GM18873 (cell line): ENCODE measurements at regions not wholly inside any gene's neighbourhood (a gene's known extent, or its start where the extent isn't known, plus 50 kb on each side); places are given as distances from the start of the nearest gene placed in this dataset.

Source experiments
- ATAC-seq: cut with Tn5 transposase; IDR thresholded peaks from one replicate; pipeline ENCODE4 v1.9.1; 2021; ENCODE audit warnings: mild to moderate bottlenecking, moderate library complexity, moderate number of reproducible peaks; ENCODE audit not compliant: unreplicated experiment, low FRiP score

GRCh38 chr1:113217447-113218208 lies 144.6 kb downstream of the LRIG2 start:
- ATAC-seq, result no peak

GRCh38 chr1:113219377-113219776 lies 146.4 kb downstream of the LRIG2 start:
- no peak for ATAC-seq

- no peak for ATAC-seq
Measured at GRCh38 chr1:113219828-113220227, 146.8 kb downstream of the LRIG2 start.

GRCh38 chr1:113223040-113223439 lies 150.0 kb downstream of the LRIG2 start:
- no peak for ATAC-seq

GRCh38 chr1:113223546-113223945 lies 150.5 kb downstream of the LRIG2 start:
- ATAC-seq, result no peak

GRCh38 chr1:113226148-113226547 lies 153.2 kb downstream of the LRIG2 start:
- peak; percentile 39 for ATAC-seq

- ATAC-seq, result no peak
Measured at GRCh38 chr1:113231866-113232265, 158.4 kb upstream of the MAGI3 start.

- no peak for ATAC-seq
Measured at GRCh38 chr1:113233441-113233840, 156.9 kb upstream of the MAGI3 start.

- ATAC-seq, result no peak
Measured at GRCh38 chr1:113241237-113241636, 149.1 kb upstream of the MAGI3 start.

- no peak for ATAC-seq
Measured at GRCh38 chr1:113242481-113242880, 147.8 kb upstream of the MAGI3 start.

- ATAC-seq, result no peak
Measured at GRCh38 chr1:113243529-113243928, 146.8 kb upstream of the MAGI3 start.

GRCh38 chr1:113244112-113244820 lies 146.0 kb upstream of the MAGI3 start:
- no peak for ATAC-seq

- no peak for ATAC-seq
Measured at GRCh38 chr1:113245252-113245651, 145.1 kb upstream of the MAGI3 start.

- ATAC-seq, result no peak
Measured at GRCh38 chr1:113246929-113247328, 143.4 kb upstream of the MAGI3 start.

GRCh38 chr1:113247355-113247754 lies 143.0 kb upstream of the MAGI3 start:
- ATAC-seq, result no peak

- no peak for ATAC-seq
Measured at GRCh38 chr1:113247782-113248181, 142.5 kb upstream of the MAGI3 start.

- ATAC-seq, result no peak
Measured at GRCh38 chr1:113248494-113248893, 141.8 kb upstream of the MAGI3 start.

GRCh38 chr1:113250161-113250560 lies 140.2 kb upstream of the MAGI3 start:
- ATAC-seq, result no peak

- no peak for ATAC-seq
Measured at GRCh38 chr1:113252166-113252565, 138.1 kb upstream of the MAGI3 start.

- no peak for ATAC-seq
Measured at GRCh38 chr1:113253187-113253586, 137.1 kb upstream of the MAGI3 start.

- ATAC-seq, result no peak
Measured at GRCh38 chr1:113253590-113253989, 136.7 kb upstream of the MAGI3 start.
